Pancreas (tissue), 10 donors: ENCODE measurements at regions not wholly inside any gene's neighbourhood (a gene's known extent, or its start where the extent isn't known, plus 50 kb on each side); places are given as distances from the start of the nearest gene placed in this dataset.

Experiments used
- ATAC-seq, 4 donors: fragments of 200-7000 bp; cut with Tn5 transposase; one replicate each; pipeline versions ENCODE4 v1.8.0 to v1.9.1; 2020; ENCODE audit warnings: mild to moderate bottlenecking in 4 of 4, moderate library complexity in 4 of 4
- DNase-seq, 6 donors: peaks; one replicate each; pipeline ENCODE4 v3.0.0-alpha.2; 2020
- FAIRE-seq: peaks from 2 replicates; lab custom pipeline; 2012; peaks lifted over from hg19 to GRCh38; lab: Jason Lieb, UNC
- H3K27ac ChIP-seq, 4 donors: fragments of 200-600 bp; sonication (generic); 1 replicate in 3 of 4; 2 replicates in 1 of 4; pipeline versions ENCODE4 v1.5.0 to v1.8.0; 2020
- H3K27me3 ChIP-seq, 4 donors: fragments of 200-600 bp; one replicate each; pipeline ENCODE4 v1.8.0; 2021
- H3K36me3 ChIP-seq, 3 donors: fragments of 200-600 bp; sonication (generic) in 1 of 3; one replicate each; pipeline versions ENCODE4 v1.5.0 to v1.8.0; 2020 to 2021
- H3K4me1 ChIP-seq, 3 donors: fragments of 200-600 bp; one replicate each; pipeline ENCODE4 v1.8.0; 2021
- H3K4me3 ChIP-seq, 4 donors: fragments of 200-600 bp; sonication (generic) in 2 of 4; one replicate each; pipeline versions ENCODE4 v1.5.0 to v1.8.0; 2020 to 2021
- H3K9me3 ChIP-seq, 4 donors: fragments of 200-600 bp; one replicate each; pipeline ENCODE4 v1.8.0; 2021
- WGBS, 2 donors: extraction: QIAGEN DNeasy Blood & Tissue Kit; methylation state at CpG; one replicate each; pipeline ENCODE4 v1.1.7; 2013; 5-methylcytosine and 5-hydroxymethylcytosine counted together
- intact Hi-C, 3 donors: fragments of 100-400 bp; cut with DNase I; formaldehyde crosslinking; loops; one replicate each; pipeline versions ENCODE4 v1.11.1 to v1.14.2; 2022
- TF ChIP-seq, protein P1 (sequence below), 4 donors: fragments of 200-600 bp; sonication (generic) in 3 of 4; IDR thresholded peaks; one replicate each; pipeline versions ENCODE4 v1.5.0 to v1.8.0; 2021; ENCODE audit warnings: antibody characterized with exemption in 4 of 4
- donor health status: healthy with polysubstance abuse.
- donor health status: DM: no; HTN: no; CAD: no; lungs with moderate emphysema.
- donor health status: DM: no; HTN: no; CAD: no.
- donor health status: control.
- donor health status: control.
- donor health status: Bipolar disorder and iron deficiency.
- donor health status: DM: yes; HTN: yes; CAD: no.
- donor health status: DM: no; HTN: no; CAD: no.
- donor health status: DM: no; HTN: no; CAD: no.
- donor health status: DM: yes; HTN: yes; CAD: no.

DNA sequence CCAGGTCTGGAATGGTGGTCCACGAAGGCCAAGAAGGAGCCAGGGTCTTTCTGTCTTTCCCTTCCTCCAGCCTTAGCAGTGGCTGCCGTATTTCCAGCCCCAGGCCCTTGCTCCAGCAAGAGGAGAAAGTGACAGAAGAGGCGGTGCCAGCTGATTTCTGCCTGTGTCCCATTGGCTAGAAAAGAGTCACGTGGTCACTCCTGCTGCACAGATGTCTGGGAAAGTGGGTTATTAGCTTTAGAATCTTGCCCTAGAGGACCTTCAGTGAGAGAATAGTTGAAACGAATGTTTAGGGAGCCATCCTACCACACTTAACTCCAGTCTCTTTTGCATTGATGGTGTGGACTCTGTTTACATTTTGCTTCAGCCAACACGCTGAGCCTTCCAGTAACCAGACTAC, 99.3 kb upstream of the BCOR start:
- FAIRE-seq: no peak

DNA sequence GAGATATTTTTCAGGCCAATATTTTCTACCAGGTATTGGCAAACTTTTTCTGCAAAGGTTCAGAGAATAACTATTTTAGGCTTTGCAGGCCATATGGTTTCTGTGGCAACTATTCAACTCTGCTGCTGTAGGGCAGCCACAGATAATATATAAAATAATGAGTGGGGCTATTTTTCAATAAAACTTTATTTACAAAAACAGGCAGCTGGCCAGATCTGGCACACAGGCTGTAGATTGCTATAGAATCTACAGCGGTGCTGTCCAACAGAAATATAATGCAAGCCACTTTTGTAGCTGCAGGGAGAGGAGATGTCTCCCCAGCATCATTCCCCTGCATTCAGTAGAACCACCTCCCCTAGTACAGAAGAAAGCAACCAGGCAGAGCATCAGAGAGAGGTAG, 97.6 kb upstream of the BCOR start:
- H3K36me3 ChIP-seq: no peaks in the 10 kb centered on the region
- WGBS, 2 donors: 94 to 96% methylated on average over 1 of the region's 1 CpG
- intact Hi-C loops: no loop called here
- TF ChIP-seq, protein P1, sequence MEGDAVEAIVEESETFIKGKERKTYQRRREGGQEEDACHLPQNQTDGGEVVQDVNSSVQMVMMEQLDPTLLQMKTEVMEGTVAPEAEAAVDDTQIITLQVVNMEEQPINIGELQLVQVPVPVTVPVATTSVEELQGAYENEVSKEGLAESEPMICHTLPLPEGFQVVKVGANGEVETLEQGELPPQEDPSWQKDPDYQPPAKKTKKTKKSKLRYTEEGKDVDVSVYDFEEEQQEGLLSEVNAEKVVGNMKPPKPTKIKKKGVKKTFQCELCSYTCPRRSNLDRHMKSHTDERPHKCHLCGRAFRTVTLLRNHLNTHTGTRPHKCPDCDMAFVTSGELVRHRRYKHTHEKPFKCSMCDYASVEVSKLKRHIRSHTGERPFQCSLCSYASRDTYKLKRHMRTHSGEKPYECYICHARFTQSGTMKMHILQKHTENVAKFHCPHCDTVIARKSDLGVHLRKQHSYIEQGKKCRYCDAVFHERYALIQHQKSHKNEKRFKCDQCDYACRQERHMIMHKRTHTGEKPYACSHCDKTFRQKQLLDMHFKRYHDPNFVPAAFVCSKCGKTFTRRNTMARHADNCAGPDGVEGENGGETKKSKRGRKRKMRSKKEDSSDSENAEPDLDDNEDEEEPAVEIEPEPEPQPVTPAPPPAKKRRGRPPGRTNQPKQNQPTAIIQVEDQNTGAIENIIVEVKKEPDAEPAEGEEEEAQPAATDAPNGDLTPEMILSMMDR (IDR thresholded peaks at IDR 0.05): no peak
- DNase-seq (no peak), FAIRE-seq (no peak), ATAC-seq (no peak)
- no peak overlapping the region for H3K27ac ChIP-seq
- no peaks in the 10 kb centered on the region for H3K27me3 ChIP-seq
- H3K4me3 ChIP-seq: no peak overlapping the region
- H3K9me3 ChIP-seq: no peaks in the 10 kb centered on the region
- H3K4me1 ChIP-seq: no peaks in the 10 kb centered on the region

More for the DNA sequence above, 99.3 kb upstream of the BCOR start:
- Histone ChIP-seq H3K36me3 (no peaks in the 10 kb centered on the region), H3K27me3 (no peaks in the 10 kb centered on the region), H3K27ac (no peak overlapping the region), H3K9me3 (no peaks in the 10 kb centered on the region), H3K4me1 (no peaks in the 10 kb centered on the region), H3K4me3 (no peak overlapping the region)
- TF ChIP-seq, protein P1 (IDR thresholded peaks at IDR 0.05): no peak
- 64 to 86% methylated on average over 6 of the region's 6 CpGs for WGBS, 2 donors
- intact Hi-C loops: no loop called here
- no peak for ATAC-seq
- no peak for DNase-seq

DNA sequence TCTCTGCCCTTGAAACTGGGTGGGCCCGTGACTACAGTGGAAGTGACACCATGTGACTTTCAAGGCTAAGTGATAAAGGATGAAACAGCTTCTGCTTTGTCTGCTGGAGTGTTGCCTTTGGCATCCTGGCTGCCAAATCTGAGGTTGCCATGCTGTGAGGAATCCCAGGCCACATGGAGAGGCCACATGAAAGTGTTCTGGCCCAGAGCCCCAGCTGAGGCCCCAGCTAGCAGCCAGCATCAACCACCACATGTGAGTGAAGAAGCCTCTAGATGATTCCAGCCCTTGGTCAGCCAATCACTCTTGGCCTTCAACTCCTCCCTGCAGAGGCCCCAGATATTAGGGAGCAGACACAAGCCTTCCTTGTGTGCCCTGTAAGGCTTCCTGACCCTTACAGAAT, 94.4 kb upstream of the BCOR start:
- TF ChIP-seq, protein P1 (IDR thresholded peaks at IDR 0.05): no peak
- H3K4me3 ChIP-seq: no peak overlapping the region
- H3K36me3 ChIP-seq: no peaks in the 10 kb centered on the region
- FAIRE-seq (no peak), DNase-seq (no peak), ATAC-seq (no peak)
- H3K4me1 ChIP-seq: no peaks in the 10 kb centered on the region
- H3K27ac ChIP-seq: no peak overlapping the region
- 55 to 69% methylated on average over 1 of the region's 1 CpG for WGBS, 2 donors
- no peaks in the 10 kb centered on the region for H3K9me3 ChIP-seq
- H3K27me3 ChIP-seq: peaks cover 0 to 7% (median 2%) of the 10 kb centered on the region in 4 donors
- intact Hi-C loops: no loop called here

DNA sequence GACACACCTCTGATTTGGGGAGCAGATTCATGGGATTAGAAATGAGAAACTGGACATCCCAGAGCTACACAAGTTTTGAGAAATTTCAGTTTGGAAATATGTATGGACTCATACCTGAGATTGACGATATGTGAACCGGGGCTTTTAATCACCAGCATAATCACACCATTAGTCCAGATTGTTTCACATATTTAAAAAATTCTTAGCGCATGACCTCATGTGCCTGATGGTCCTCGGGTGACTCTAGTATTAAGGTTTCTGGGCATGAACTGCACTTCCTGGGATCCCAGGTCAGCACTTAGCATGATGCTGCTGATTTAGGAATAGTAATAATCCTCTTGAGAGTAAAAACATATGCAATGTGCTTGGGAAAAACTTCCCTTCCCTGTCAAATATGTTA, 91.9 kb upstream of the BCOR start:
- FAIRE-seq (no peak), DNase-seq (no peak), ATAC-seq (no peak)
- no peaks in the 10 kb centered on the region for H3K9me3 ChIP-seq
- H3K4me1 ChIP-seq: no peaks in the 10 kb centered on the region
- no peaks in the 10 kb centered on the region for H3K36me3 ChIP-seq
- TF ChIP-seq, protein P1 (IDR thresholded peaks at IDR 0.05): no peak
- 63 to 69% methylated on average over 4 of the region's 4 CpGs for WGBS, 2 donors
- H3K4me3 ChIP-seq: no peak overlapping the region
- intact Hi-C loops: loop anchor here in 1 of 3 donors (10.0 kb wide), 1 partner anchor 675 kb away; no protein-coding TSS in a partner anchor
- peaks cover 0 to 7% (median 2%) of the 10 kb centered on the region in 4 donors for H3K27me3 ChIP-seq
- no peak overlapping the region for H3K27ac ChIP-seq

DNA sequence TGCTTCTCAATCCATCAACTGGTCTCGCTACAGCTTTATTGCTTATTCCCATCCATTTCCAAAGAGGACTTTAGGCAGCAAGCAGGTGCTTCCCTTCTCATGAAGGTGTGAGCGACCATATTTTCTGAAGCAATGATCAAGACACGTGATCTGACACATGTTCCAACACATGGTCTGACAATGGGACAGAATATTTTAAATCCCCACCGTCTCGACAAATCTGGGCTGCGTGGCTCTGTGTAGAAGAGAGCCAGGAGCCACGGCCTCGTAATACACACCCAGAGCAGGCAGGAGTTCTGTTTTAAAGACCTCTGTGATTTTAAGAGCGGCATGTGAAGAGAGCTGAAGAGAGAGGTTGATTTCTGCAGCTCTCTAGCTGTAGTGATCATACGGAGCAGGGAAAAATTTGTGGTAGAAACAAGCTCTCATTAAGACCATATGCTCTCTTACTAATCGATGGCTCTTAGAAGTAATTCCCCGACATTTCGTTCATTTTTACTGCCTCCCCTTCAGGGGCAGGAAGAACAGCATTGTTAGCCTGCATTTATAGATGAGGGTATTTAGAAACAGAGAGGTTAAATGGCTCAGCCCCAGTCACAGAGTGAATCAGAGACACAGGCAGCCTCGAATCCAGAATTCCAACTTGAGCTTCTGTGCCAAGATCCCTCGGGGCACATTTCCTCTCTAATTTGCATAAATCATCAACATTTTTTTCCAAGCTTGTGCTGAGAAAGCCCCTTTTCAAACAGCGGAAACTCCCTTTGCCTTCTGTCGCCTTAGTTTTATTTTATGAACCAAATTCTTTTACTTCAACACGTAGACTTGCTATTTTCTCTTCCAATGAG, 91.0 kb upstream of the BCOR start:
- no peak for FAIRE-seq
- 72 to 75% methylated on average over 18 of the region's 18 CpGs for WGBS, 2 donors
- no peak for DNase-seq
- H3K9me3 ChIP-seq: no peaks in the 10 kb centered on the region
- TF ChIP-seq, protein P1 (IDR thresholded peaks at IDR 0.05): no peak
- H3K27ac ChIP-seq: no peak overlapping the region
- H3K36me3 ChIP-seq: no peaks in the 10 kb centered on the region
- H3K4me1 ChIP-seq: no peaks in the 10 kb centered on the region
- ATAC-seq: no peak
- intact Hi-C loops: loop anchor here in 1 of 3 donors (10.0 kb wide), 1 partner anchor 674 kb away; no protein-coding TSS in a partner anchor
- no peak overlapping the region for H3K4me3 ChIP-seq
- H3K27me3 ChIP-seq: peaks cover 0 to 7% (median 2%) of the 10 kb centered on the region in 4 donors
